Stomach (tissue), 4 donors: ENCODE measurements at regions not wholly inside any gene's neighbourhood (a gene's known extent, or its start where the extent isn't known, plus 50 kb on each side); places are given as distances from the start of the nearest gene placed in this dataset.

ENCODE experiments used
- POLR2A ChIP-seq, 4 donors: fragments of 450-650 bp; IDR thresholded peaks; one replicate each; pipeline ENCODE4 v1.6.1; 2016; ENCODE audit warnings: antibody characterized with exemption in 4 of 4, control low read depth in 2 of 4, mild to moderate bottlenecking in 1 of 4, moderate library complexity in 1 of 4
- POLR2AphosphoS5 ChIP-seq, 3 donors: sonication (generic); formaldehyde crosslinking; IDR thresholded peaks; one replicate each; pipeline ENCODE4 v1.6.1; 2016; ENCODE audit warnings: antibody characterized with exemption in 3 of 3
- TF ChIP-seq, protein P1 (sequence below), 7 experiments: fragments of 450-650 bp in 4 of 7; fragments of 200-600 bp in 3 of 7; sonication (generic) in 3 of 7; IDR thresholded peaks; one replicate each; pipeline ENCODE4 v1.5.1; 2016 to 2019; ENCODE audit warnings: antibody characterized with exemption in 7 of 7, control low read depth in 2 of 7, mild to moderate bottlenecking in 1 of 7

- no peak for TF ChIP-seq POLR2A (IDR thresholded peaks at IDR 0.05)
- TF ChIP-seq, protein P1, sequence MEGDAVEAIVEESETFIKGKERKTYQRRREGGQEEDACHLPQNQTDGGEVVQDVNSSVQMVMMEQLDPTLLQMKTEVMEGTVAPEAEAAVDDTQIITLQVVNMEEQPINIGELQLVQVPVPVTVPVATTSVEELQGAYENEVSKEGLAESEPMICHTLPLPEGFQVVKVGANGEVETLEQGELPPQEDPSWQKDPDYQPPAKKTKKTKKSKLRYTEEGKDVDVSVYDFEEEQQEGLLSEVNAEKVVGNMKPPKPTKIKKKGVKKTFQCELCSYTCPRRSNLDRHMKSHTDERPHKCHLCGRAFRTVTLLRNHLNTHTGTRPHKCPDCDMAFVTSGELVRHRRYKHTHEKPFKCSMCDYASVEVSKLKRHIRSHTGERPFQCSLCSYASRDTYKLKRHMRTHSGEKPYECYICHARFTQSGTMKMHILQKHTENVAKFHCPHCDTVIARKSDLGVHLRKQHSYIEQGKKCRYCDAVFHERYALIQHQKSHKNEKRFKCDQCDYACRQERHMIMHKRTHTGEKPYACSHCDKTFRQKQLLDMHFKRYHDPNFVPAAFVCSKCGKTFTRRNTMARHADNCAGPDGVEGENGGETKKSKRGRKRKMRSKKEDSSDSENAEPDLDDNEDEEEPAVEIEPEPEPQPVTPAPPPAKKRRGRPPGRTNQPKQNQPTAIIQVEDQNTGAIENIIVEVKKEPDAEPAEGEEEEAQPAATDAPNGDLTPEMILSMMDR (IDR thresholded peaks at IDR 0.05): no peak
- TF ChIP-seq POLR2AphosphoS5 (IDR thresholded peaks at IDR 0.05): no peak
Observed at GRCh38 chr16:9610727-9611126, 519.3 kb downstream of the HAPSTR1 start.
